ENCODE measurements at regions not wholly inside any gene's neighbourhood (a gene's known extent, or its start where the extent isn't known, plus 50 kb on each side); places are given as distances from the start of the nearest gene placed in this dataset.

- TF ChIP-seq POLR2AphosphoS5 (IDR thresholded peaks at IDR 0.05; ENCODE audit: insufficient read depth in 1 of 2, low read depth in 1 of 2) (no peak), POLR2A (IDR thresholded peaks at IDR 0.05) (no peak), CTCF (IDR thresholded peaks at IDR 0.05) (no peak)
- Histone ChIP-seq H3K27ac (no peak overlapping the region), H3K9me3 (no peaks in the 10 kb centered on the region), H3K36me3 (no peaks in the 10 kb centered on the region), H3K4me1 (no peaks in the 10 kb centered on the region), H3K27me3 (no peaks in the 10 kb centered on the region), H3K4me3 (no peak overlapping the region)
- DNase-seq (ENCODE audit: extremely low spot score in 2 of 2): no peak
- intact Hi-C loops (cut with DNase I): no loop called here
Measured at GRCh38 chr22:26732284-26732683, 74.9 kb downstream of the MIAT start.

GRCh38 chr22:26734339-26735018, 77.1 kb downstream of the MIAT start:
- Histone ChIP-seq H3K4me1 (no peaks in the 10 kb centered on the region), H3K27me3 (no peaks in the 10 kb centered on the region), H3K36me3 (no peaks in the 10 kb centered on the region), H3K27ac (no peak overlapping the region), H3K4me3 (no peak overlapping the region), H3K9me3 (no peaks in the 10 kb centered on the region)
- TF ChIP-seq POLR2A (IDR thresholded peaks at IDR 0.05) (no peak), POLR2AphosphoS5 (IDR thresholded peaks at IDR 0.05; ENCODE audit: insufficient read depth in 1 of 2, low read depth in 1 of 2) (no peak), CTCF (IDR thresholded peaks at IDR 0.05) (no peak)
- no peak for DNase-seq (ENCODE audit: extremely low spot score in 2 of 2)
- intact Hi-C loops (cut with DNase I): no loop called here

GRCh38 chr22:26735019-26735409, 77.6 kb downstream of the MIAT start:
- H3K4me1 ChIP-seq: no peaks in the 10 kb centered on the region
- H3K27me3 ChIP-seq: no peaks in the 10 kb centered on the region
- no peak overlapping the region for H3K27ac ChIP-seq
- H3K36me3 ChIP-seq: no peaks in the 10 kb centered on the region
- TF ChIP-seq POLR2AphosphoS5 (IDR thresholded peaks at IDR 0.05; ENCODE audit: insufficient read depth in 1 of 2, low read depth in 1 of 2): no peak
- no peak overlapping the region for H3K4me3 ChIP-seq
- no peak for DNase-seq (ENCODE audit: extremely low spot score in 2 of 2)
- no peaks in the 10 kb centered on the region for H3K9me3 ChIP-seq
- intact Hi-C loops (cut with DNase I): no loop called here

- DNase-seq (ENCODE audit: extremely low spot score in 2 of 2): no peak
- Histone ChIP-seq H3K27me3 (no peaks in the 10 kb centered on the region), H3K9me3 (no peaks in the 10 kb centered on the region), H3K4me1 (no peaks in the 10 kb centered on the region), H3K36me3 (no peaks in the 10 kb centered on the region), H3K27ac (no peak overlapping the region), H3K4me3 (no peak overlapping the region)
- intact Hi-C loops (cut with DNase I): no loop called here
- TF ChIP-seq POLR2AphosphoS5 (IDR thresholded peaks at IDR 0.05; ENCODE audit: insufficient read depth in 1 of 2, low read depth in 1 of 2) (no peak), CTCF (IDR thresholded peaks at IDR 0.05) (no peak), POLR2A (IDR thresholded peaks at IDR 0.05) (no peak)
Measured at GRCh38 chr22:26737262-26737661, 79.9 kb downstream of the MIAT start.

GRCh38 chr22:26740253-26740652, 82.9 kb downstream of the MIAT start:
- intact Hi-C loops (cut with DNase I): no loop called here

More at GRCh38 chr22:26740253-26740652, 82.9 kb downstream of the MIAT start:
- H3K27ac ChIP-seq: no peak overlapping the region
- no peaks in the 10 kb centered on the region for H3K9me3 ChIP-seq
- DNase-seq (ENCODE audit: extremely low spot score in 2 of 2): no peak
- H3K27me3 ChIP-seq: no peaks in the 10 kb centered on the region
- TF ChIP-seq POLR2AphosphoS5 (IDR thresholded peaks at IDR 0.05; ENCODE audit: insufficient read depth in 1 of 2, low read depth in 1 of 2): no peak
- TF ChIP-seq CTCF (IDR thresholded peaks at IDR 0.05): no peak
- no peak for TF ChIP-seq POLR2A (IDR thresholded peaks at IDR 0.05)
- H3K36me3 ChIP-seq: no peaks in the 10 kb centered on the region
- H3K4me3 ChIP-seq: no peak overlapping the region
- H3K4me1 ChIP-seq: no peaks in the 10 kb centered on the region

All from vagina (tissue), 2 donors.